ENCODE measurements at regions not wholly inside any gene's neighbourhood (a gene's known extent, or its start where the extent isn't known, plus 50 kb on each side); places are given as distances from the start of the nearest gene placed in this dataset.

DNA sequence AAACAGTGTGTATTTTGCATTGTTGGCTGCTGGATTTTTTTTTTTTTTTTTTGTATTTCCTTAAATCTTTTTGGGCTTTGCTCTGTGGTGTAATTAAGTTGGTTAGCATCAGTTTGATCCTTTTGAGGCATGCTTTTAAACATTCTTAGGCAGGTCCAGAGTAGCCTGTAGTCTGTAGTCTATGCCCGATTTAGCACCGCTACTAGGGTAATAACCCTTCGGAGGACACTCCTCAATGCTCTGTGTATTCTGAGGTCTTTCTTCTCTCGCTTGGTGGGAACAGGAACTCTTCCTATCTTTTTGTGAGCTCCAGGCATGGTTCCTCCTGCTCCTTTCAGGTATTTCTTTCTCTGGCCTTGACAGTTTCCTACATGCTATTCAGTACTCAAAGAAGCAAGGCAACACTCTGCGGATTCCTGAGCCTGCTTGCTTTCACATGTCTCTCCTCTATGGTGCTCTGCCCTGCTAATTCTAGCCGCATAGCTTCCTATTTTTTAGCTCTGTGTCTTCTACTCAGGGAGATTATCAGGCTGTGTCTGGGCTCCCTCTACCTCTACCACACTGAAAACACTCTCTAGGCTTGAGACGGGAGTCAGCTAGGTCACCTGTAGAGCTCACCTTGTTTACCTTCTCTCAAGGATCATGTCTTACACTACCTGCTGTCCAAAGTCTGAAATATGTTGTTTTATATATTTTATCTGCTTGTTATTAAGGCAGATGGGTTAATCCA is 195.1 kb downstream of the NDFIP2 start:
- no peak for DNase-seq (ENCODE audit: low read depth in 3 of 3, low spot score in 1 of 3)

DNA sequence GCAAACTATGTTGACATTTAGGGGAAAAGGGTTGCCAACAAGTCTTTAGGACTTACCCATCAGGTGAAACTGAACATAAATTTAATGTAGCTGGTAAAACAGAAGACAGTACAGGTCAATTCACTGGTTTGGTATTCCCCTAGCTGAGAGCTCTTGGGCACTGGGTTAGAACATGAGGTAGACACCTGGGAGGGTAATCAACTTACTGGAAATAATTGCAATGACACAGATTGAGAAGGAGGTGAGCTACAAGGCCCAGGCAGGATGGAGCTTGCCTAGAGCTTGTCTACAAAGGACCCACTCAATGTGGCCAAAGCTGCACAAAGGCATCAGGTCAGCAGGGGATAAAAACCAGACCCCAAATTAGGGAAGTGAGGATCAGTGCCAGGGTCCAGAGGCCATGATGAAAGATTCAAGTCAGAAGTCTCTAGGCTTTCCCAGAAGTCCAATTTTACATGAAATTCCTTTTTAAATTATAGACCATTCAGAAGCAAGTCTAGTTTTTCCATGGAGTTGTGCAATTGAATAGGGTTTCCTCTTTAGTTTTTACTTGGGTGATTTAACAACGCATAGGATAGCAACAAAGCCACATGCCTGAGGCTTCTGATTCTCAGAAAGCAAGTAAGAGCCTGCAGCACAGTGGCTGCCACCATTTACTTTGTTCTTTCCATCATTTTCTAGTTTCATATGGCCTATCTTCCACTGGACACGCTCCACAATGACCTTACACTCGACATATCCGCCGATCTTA is 194.0 kb downstream of the NDFIP2 start:
- DNase-seq (ENCODE audit: low read depth in 3 of 3, low spot score in 1 of 3), result no peak

DNA sequence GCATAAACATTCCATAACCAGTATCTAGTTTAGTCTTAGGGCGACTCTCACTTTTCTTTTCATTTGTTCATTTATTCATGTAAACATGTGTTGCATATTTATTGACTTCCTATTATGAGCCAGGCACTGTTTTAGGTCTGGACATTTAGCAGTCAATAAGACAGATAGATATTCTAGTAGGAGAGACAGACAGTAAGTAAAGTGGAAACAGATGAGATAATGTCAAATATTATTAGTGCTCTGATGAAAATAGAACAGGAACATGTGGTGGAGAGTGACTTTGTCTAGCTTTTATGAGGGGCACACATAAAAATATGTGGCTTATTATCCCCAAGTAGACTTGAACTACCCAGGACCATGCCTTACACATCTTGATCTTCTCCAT is 193.0 kb downstream of the NDFIP2 start:
- DNase-seq (ENCODE audit: low read depth in 3 of 3, low spot score in 1 of 3), result no peak

DNA sequence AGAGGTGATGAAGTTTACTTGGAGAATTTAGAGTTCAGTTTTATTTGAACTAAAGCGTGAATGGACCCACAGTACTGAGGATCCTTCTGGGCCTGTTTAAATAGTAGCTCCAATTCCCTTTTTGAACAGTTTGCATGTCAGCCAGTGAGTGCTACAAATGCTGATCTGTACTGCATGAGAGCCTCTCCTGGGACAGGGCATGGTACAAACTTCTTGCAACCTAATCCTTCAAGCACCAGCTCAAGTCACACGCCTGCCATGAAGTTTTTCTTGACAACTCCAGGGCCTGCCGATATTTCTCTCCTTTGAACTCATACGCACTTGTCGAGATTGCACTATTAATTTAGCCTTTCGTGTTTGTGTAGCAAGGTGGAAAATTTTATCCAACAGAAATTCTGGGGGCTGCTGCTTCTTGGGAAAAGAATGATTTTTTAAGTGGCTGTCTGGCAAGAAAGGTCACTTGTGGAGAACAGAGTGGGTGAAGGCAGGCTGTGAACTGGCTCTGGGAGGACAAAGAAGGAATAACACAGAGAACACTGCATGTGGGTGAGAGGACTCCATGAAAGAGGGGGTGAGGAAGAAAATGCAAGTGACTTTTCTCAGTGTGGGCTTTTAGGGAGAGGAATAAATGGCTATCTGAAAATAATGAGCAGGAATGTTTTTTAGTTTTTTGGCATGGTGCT is 192.5 kb downstream of the NDFIP2 start:
- no peak for DNase-seq (ENCODE audit: low read depth in 3 of 3, low spot score in 1 of 3)

DNA sequence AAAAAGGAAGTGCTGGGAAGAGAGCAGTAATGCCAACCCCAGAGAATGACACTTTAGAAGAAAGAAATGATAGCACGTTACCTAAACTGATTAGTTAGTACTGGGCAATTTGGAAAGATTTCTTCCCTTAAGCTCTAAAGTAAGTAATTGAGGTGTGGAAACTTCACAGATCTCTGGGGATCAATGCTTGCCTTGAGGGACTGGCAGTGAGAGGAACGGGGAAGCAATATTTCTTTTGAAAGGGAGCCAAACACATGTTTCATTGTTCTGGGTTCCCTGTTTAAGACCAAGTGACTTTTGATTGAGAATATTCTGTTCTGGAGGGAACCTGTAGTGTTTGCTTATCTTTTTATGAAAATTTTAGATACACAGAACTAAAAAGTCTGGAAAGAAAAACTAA is 190.5 kb downstream of the NDFIP2 start:
- DNase-seq (ENCODE audit: low read depth in 3 of 3, low spot score in 1 of 3), result no peak

- no peak for DNase-seq (ENCODE audit: low read depth in 3 of 3, low spot score in 1 of 3)
Measured at GRCh38 chr13:79668201-79668752, 187.3 kb downstream of the NDFIP2 start.

DNA sequence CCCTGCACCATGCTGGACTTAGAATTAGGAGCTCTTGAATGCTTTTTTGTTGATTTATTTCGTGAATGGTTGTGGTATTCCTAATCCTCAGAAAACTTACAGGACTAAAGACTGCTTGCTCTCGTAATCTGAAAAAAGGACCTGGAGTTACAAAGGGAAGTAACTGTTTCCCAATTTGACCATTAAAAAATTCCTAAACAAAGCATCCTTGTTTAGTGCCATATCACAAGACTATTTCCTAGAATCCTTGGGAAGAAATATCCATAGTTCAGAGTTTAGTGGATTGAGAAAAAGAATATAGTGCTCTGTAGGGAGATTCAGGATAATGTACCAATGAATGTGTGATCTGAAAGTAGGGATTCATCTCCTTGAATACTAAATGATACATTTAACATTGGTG is 186.8 kb downstream of the NDFIP2 start:
- no peak for DNase-seq (ENCODE audit: low read depth in 3 of 3, low spot score in 1 of 3)

GRCh38 chr13:79663977-79664636 is 183.2 kb downstream of the NDFIP2 start:
- DNase-seq (ENCODE audit: low read depth in 3 of 3, low spot score in 1 of 3), result no peak

- DNase-seq (ENCODE audit: low read depth in 3 of 3, low spot score in 1 of 3), result no peak
Measured at GRCh38 chr13:79663435-79663834, 182.5 kb downstream of the NDFIP2 start.

DNA sequence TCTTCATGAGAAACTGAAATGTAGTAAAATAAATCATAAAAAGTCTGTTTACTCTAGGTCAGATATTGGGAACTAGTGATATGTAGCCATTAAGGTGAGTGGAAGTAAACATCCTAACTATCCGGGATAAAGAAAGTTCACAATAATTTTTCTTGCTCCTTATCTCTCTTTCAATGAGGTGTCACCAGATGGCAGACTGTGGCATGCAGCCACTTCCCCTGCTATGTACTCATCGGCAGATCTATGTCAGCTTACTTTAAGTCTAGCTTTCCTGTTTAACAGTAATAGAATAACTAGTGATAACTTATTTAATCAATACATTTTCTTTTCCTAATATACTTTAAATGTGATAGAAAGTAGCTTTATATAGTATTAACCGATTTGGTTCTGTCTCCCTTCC is 181.9 kb downstream of the NDFIP2 start:
- no peak for DNase-seq (ENCODE audit: low read depth in 3 of 3, low spot score in 1 of 3)

DNA sequence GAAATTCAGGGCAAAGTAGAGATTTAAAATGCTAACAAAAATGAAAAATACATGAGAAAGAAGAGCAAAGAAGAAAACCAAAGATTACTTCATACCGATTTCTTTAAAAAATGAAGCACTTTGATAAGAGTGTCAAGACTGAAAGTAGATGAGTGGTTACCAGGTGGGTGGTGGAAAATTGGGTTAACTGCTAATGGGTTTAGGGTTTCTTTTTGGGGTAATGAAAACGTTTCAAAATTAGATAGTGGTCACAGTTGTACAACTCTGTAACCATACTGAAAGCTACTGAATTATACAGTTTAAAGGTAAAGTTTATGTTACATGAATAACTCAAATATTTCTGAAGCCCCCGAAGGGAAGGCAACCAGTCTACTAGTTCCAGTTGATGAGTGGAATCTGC is 179.4 kb downstream of the NDFIP2 start:
- DNase-seq (ENCODE audit: low read depth in 3 of 3, low spot score in 1 of 3), result no peak

- no peak for DNase-seq (ENCODE audit: low read depth in 3 of 3, low spot score in 1 of 3)
Measured at GRCh38 chr13:79659121-79659521, 178.2 kb downstream of the NDFIP2 start.

DNA sequence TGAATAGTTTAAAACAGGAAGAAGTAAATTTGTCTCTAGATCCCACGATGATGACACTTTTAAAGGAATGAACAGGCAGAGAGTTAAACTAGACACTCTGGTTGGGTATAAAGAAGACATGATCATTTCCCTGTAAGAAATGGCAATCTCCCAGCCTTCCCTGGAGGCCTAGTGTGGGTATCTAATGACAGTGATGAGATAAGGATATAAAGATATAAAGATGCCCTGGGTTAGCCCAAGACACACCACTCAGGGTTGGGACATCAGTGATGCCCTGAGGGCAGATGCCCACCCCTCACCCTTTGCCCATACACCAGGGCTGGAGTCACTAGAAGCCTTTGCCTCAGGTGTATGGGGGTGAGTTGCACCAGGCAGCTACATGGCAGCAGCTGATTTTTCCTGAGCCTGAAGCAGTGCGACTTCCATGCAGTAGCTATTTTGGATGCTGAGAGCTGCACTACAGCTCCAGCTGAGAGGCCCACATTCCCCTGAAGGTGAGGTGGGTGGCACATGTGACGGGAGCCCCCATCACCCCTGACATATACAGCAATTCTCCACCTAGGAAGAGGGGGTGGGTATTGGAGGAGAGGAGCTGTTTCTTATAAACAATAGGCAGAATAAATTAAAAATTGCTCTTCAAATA is 177.5 kb downstream of the NDFIP2 start:
- no peak for DNase-seq (ENCODE audit: low read depth in 3 of 3, low spot score in 1 of 3)

GRCh38 chr13:79655509-79655908 is 174.6 kb downstream of the NDFIP2 start:
- DNase-seq (ENCODE audit: low read depth in 3 of 3, low spot score in 1 of 3), result no peak

DNA sequence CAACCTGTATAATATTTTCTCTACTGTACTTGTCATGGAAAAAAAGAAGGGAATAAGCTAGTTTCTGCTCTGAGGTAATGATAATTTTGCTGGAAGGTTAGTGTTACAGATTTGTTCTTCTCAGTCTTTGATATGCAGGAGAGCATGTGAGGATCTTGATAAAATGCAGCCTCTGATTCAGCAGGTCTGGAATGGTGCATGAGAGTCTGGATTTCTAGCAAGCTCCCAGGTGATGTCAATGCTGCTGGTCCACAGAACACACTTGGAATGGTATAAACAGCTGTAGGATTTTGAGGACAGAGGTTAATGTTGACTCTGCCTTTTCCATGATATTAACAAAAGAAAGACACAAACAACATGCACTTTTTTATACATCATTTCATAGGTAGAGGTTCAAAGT is 173.6 kb downstream of the NDFIP2 start:
- no peak for DNase-seq (ENCODE audit: low read depth in 3 of 3, low spot score in 1 of 3)

GRCh38 chr13:79650688-79651087 is 169.7 kb downstream of the NDFIP2 start:
- DNase-seq (ENCODE audit: low read depth in 3 of 3, low spot score in 1 of 3), result no peak

DNA sequence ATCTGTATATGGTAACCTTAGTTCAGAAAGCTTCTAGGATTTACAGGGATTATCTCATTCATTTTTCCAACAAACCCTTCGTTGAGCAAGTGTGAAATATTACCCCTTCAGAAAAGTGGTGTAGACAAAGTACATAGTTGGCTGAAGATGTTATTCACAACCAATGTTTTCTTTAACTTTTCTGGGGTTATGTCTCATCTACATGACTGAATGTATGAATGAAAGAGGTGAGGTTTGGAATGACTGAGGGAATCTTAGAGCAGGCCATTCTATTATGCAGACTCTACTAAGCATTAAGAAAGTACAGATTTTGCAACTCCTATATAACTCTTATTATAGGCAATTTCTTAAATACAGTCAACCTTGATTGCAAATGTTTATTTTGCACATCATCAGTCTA is 167.2 kb downstream of the NDFIP2 start:
- DNase-seq (ENCODE audit: low read depth in 3 of 3, low spot score in 1 of 3), result no peak

- no peak for DNase-seq (ENCODE audit: low read depth in 3 of 3, low spot score in 1 of 3)
Measured at GRCh38 chr13:79647533-79647932, 166.6 kb downstream of the NDFIP2 start.

- DNase-seq (ENCODE audit: low read depth in 3 of 3, low spot score in 1 of 3), result no peak
Measured at GRCh38 chr13:79646880-79647279, 165.9 kb downstream of the NDFIP2 start.

DNA sequence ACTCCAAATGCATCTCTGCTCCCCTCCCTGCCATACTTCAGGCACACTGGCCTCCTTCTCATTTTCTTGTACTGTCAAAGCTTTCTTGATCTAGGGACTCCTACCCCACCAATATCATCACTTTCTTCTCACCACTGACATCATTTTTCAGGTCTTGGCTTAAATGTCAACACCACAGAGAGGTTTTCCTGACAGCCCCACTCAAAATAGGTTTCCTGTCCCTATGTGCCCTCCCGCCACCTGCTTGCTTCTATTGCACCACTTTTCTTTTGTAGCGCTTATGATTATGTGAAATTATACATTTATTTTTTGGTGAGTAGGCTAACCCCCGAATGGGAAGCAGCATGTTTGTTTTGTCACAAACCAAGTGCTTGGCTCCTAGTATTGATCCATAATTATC is 164.6 kb downstream of the NDFIP2 start:
- no peak for DNase-seq (ENCODE audit: low read depth in 3 of 3, low spot score in 1 of 3)

DNA sequence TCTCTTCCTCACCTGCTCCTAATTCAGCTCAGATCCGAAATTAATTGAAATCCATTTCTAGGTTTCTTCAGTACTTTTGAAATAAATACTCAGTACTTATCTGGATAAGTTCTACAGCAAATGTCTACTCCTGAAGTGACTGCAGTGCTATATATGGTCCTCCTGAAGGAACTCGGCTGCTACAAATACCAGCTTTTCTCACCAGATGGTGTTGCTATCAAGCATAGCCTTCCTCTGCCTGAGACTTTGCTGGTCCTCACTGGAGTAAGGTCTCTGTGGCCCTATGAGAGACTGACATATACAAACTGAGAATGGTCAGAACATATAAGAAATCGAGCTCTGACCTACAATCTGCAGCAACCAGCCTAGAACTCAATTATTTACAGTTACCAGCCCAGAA is 161.6 kb downstream of the NDFIP2 start:
- DNase-seq (ENCODE audit: low read depth in 3 of 3, low spot score in 1 of 3), result no peak

All from stimulated activated CD4-positive, alpha-beta T cell treated with anti-CD3 and anti-CD28 coated beads, TNF-alpha, amount 100 ng/mL, for 1 hour (primary cell).